Esophagus muscularis mucosa (tissue), 4 donors: ENCODE measurements at regions not wholly inside any gene's neighbourhood (a gene's known extent, or its start where the extent isn't known, plus 50 kb on each side); places are given as distances from the start of the nearest gene placed in this dataset.

Source experiments
- DNase-seq: peaks from one replicate; pipeline ENCODE4 v3.0.0-alpha.2; 2017; ENCODE audit errors: extremely low spot score
- H3K27ac ChIP-seq, 4 donors: fragments of 200-600 bp; sonication (generic); replicated peaks in 1 of 4; 1 replicate in 3 of 4; 2 replicates in 1 of 4; pipeline ENCODE4 v1.5.1; 2016 to 2019; ENCODE audit warnings: mild to moderate bottlenecking in 1 of 4
- H3K27me3 ChIP-seq, 4 donors: fragments of 200-600 bp; sonication (generic); one replicate each; pipeline versions ENCODE4 v1.5.1 to v1.6.0; 2016 to 2019
- H3K36me3 ChIP-seq, 4 donors: fragments of 200-600 bp; sonication (generic); one replicate each; pipeline ENCODE4 v1.5.1; 2016 to 2019
- H3K4me1 ChIP-seq, 4 donors: fragments of 200-600 bp; sonication (generic); one replicate each; pipeline ENCODE4 v1.5.1; 2016 to 2019
- H3K4me3 ChIP-seq, 4 donors: fragments of 200-600 bp; sonication (generic); 1 replicate in 2 of 4; 2 replicates in 2 of 4; pipeline ENCODE4 v1.5.1; 2016 to 2019; ENCODE audit warnings: mild to moderate bottlenecking in 4 of 4, moderate library complexity in 1 of 4
- H3K9me3 ChIP-seq, 4 donors: fragments of 200-600 bp; sonication (generic); 1 replicate in 3 of 4; 2 replicates in 1 of 4; pipeline ENCODE4 v1.5.1; 2016 to 2019
- EP300 ChIP-seq: sonication (generic); formaldehyde crosslinking; IDR thresholded peaks from one replicate; pipeline ENCODE4 v1.6.1; 2017; ENCODE audit warnings: antibody characterized with exemption
- POLR2A ChIP-seq: fragments of 450-650 bp; IDR thresholded peaks from one replicate; pipeline ENCODE4 v1.6.1; 2017; ENCODE audit warnings: antibody characterized with exemption, moderate library complexity, mild to moderate bottlenecking, low read depth
- POLR2AphosphoS5 ChIP-seq, 2 donors: sonication (generic); formaldehyde crosslinking; IDR thresholded peaks; one replicate each; pipeline ENCODE4 v1.6.1; 2017; ENCODE audit warnings: antibody characterized with exemption in 2 of 2
- WGBS: methylation state at CpG from one replicate; pipeline ENCODE4 v1.1.5; 2018; 5-methylcytosine and 5-hydroxymethylcytosine counted together
- intact Hi-C: fragments of 100-400 bp; cut with DNase I; formaldehyde crosslinking; loops from one replicate; pipeline ENCODE4 v1.15.1; 2023
- TF ChIP-seq, protein P1 (sequence below), 3 experiments: fragments of 200-600 bp in 2 of 3; fragments of 450-650 bp in 1 of 3; sonication (generic) in 2 of 3; IDR thresholded peaks; one replicate each; pipeline ENCODE4 v1.5.1; 2017 to 2019; ENCODE audit warnings: antibody characterized with exemption in 3 of 3, mild to moderate bottlenecking in 2 of 3, moderate library complexity in 1 of 3

DNA sequence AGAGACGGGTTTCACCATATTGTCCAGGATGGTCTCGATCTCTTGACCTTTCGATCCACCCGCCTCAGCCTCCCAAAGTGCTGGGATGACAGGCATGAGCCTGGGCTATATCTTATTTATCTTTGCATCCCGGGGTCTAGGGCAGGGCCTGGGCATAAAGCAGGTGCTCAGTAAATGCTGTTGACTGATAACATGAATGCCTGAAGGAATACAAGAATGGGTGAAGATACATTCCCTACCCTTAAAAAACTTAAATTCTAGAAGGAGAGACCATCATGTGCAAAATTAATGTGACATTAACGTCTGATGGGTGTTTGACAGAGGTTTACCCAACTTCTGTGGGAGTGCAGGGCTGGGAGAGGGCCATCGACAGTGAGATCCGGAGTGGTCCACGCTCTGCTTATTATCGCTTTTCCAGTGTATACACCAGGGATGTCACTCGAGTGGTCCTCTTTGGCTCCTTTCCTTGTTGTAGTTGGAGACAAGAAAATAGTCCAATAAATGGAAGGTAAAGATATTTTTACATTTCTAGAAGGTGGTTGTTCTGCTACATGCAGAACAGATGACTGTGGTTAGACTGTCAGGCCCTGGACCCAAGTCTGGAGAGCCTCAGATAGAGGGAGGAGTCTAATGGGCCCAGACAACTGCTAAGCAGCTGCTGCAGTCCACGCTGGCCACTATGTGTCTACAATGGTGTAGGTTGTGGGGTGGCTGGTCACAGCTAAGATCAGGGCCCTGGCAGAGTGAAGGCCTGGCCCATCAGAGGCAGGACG is 131.7 kb downstream of the MYCN start:
- H3K36me3 ChIP-seq, result no peaks in the 10 kb centered on the region
- no peaks in the 10 kb centered on the region for H3K4me1 ChIP-seq
- no peak overlapping the region for H3K4me3 ChIP-seq
- WGBS, result 85% methylated on average over 11 of the region's 13 CpGs
- DNase-seq, result no peak
- no peak for TF ChIP-seq EP300
- H3K27me3 ChIP-seq, result no peaks in the 10 kb centered on the region
- no peak overlapping the region for H3K27ac ChIP-seq
- no peaks in the 10 kb centered on the region for H3K9me3 ChIP-seq
- intact Hi-C loops, result no loop called here

DNA sequence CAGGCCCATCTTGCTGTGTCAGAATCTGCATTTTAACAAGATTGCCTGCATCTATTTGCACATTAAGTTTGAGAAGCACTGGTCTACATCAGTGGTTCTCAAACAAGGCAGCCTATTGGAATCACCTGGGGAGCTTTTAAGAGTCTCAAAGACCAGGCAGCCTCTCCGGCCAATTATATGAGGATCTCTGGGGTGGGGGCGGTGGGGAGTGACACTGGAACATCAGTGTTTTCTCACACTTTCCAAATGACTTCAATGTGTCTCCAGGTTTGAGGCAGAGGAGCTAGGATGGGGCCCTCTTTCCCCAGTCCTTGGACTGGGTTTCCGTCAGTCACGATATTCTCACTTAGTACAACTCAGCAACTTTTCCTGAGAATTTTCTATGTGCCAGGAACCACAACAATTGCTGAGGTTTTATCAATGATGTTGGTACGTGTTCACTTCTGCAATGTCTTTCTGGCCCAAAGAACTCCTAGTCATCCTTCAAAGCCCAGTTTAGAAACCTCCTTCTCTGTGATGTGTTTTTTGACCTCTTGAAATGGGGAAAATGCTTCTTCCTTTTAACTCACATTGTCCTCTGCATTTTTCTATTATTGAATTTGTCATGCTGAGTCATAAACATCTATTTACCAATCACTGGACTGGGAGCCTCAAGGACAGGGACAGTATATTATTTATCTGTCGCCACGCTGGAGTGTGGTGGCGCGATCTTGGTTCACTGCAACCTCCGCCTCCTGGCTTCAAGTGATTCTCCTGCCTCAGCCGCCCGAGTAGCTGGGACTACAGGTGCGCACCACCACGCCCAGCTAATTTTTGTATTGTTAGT is 130.9 kb downstream of the MYCN start:
- H3K4me3 ChIP-seq, result no peak overlapping the region
- DNase-seq, result no peak
- H3K36me3 ChIP-seq, result no peaks in the 10 kb centered on the region
- 96% methylated on average over 14 of the region's 14 CpGs for WGBS
- intact Hi-C loops, result no loop called here
- no peak overlapping the region for H3K27ac ChIP-seq
- no peaks in the 10 kb centered on the region for H3K9me3 ChIP-seq
- TF ChIP-seq POLR2AphosphoS5 (IDR thresholded peaks at IDR 0.05) (no peak), EP300 (no peak), POLR2A (no peak)
- TF ChIP-seq, protein P1, sequence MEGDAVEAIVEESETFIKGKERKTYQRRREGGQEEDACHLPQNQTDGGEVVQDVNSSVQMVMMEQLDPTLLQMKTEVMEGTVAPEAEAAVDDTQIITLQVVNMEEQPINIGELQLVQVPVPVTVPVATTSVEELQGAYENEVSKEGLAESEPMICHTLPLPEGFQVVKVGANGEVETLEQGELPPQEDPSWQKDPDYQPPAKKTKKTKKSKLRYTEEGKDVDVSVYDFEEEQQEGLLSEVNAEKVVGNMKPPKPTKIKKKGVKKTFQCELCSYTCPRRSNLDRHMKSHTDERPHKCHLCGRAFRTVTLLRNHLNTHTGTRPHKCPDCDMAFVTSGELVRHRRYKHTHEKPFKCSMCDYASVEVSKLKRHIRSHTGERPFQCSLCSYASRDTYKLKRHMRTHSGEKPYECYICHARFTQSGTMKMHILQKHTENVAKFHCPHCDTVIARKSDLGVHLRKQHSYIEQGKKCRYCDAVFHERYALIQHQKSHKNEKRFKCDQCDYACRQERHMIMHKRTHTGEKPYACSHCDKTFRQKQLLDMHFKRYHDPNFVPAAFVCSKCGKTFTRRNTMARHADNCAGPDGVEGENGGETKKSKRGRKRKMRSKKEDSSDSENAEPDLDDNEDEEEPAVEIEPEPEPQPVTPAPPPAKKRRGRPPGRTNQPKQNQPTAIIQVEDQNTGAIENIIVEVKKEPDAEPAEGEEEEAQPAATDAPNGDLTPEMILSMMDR (IDR thresholded peaks at IDR 0.05), result no peak
- no peaks in the 10 kb centered on the region for H3K4me1 ChIP-seq
- no peaks in the 10 kb centered on the region for H3K27me3 ChIP-seq

DNA sequence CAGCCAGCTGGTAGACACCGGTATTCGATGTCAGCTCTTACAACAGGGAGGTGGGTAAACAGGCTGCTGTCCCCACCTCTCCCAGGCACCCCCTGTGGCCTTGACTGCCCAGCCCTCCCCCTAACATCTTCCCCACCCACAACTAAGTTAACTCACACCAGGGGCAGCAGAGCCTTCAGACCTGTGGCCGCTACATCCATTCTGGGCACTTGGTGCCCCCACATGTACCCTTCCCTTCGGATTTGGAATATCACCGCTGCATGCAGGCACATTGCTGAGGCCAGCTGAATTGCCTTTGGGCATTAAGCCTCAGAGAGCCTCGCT is 130.3 kb downstream of the MYCN start:
- DNase-seq, result no peak
- Histone ChIP-seq H3K9me3 (no peaks in the 10 kb centered on the region), H3K36me3 (no peaks in the 10 kb centered on the region), H3K4me1 (no peaks in the 10 kb centered on the region), H3K4me3 (no peak overlapping the region), H3K27ac (peak overlapping the region in 1 of 4 donors; percentile 33), H3K27me3 (no peaks in the 10 kb centered on the region)
- intact Hi-C loops, result no loop called here
- no peak for TF ChIP-seq EP300
- TF ChIP-seq, protein P1 (IDR thresholded peaks at IDR 0.05), result no peak
- TF ChIP-seq POLR2A, result no peak
- no peak for TF ChIP-seq POLR2AphosphoS5 (IDR thresholded peaks at IDR 0.05)
- 49% methylated on average over 6 of the region's 6 CpGs for WGBS

DNA sequence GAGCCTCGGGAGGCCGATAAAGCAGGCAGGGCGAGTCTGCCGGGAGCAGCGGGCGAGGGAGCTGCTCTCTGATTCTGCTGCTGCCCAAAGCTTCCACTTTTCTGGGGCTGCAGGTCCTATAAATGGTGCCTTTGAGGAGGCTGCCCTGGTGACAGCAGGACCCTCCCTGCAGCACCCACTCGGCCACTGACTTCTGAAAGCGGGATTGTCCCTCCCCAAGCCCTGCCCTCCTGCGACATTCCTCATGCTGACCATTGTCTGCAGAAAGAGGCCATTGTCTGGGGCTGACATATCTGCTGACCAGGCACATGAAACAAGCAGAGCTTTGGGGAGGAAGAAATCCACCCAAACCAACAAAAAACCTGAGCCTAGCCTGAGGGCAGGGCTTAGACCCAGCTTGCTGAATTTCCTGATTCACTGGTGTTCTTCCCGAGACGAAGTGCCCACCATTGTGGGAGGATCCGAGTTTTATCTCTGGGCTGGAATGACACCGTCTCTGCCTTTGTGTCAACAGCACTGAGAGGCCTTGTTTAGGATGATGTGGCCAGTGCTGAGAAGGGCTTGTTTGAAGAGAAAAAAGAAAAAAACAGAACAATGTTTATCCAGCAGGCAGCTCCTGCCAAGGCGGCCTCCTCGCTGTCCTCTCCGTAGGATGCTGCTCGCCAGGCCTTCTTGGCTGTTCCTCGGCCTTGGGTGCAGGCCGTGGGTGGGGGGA is 129.7 kb downstream of the MYCN start:
- DNase-seq, result no peak
- H3K27ac ChIP-seq, result peak overlapping the region in 1 of 4 donors; percentile 33
- H3K4me1 ChIP-seq, result no peaks in the 10 kb centered on the region
- intact Hi-C loops, result no loop called here
- TF ChIP-seq POLR2AphosphoS5 (IDR thresholded peaks at IDR 0.05) (no peak), POLR2A (no peak), EP300 (no peak)
- TF ChIP-seq, protein P1 (IDR thresholded peaks at IDR 0.05), result no peak
- H3K4me3 ChIP-seq, result no peak overlapping the region
- no peaks in the 10 kb centered on the region for H3K27me3 ChIP-seq
- no peaks in the 10 kb centered on the region for H3K36me3 ChIP-seq
- WGBS, result 61% methylated on average over 15 of the region's 19 CpGs
- H3K9me3 ChIP-seq, result no peaks in the 10 kb centered on the region

DNA sequence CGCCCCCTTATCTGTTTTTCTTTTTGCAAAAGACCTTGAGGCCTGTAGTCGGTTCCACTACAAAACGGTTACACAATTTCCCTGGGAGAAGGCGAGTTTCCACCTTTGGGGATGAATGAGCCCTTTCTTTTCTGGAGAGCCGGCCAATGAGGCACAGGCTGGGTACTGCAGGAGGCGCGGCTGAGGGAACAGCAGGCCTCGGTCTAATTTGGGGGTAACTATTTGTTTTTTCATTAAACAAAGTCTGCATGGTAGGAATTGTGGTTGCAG is 129.2 kb downstream of the MYCN start:
- H3K27me3 ChIP-seq, result no peaks in the 10 kb centered on the region
- WGBS, result 76% methylated on average over 8 of the region's 8 CpGs
- no peak overlapping the region for H3K4me3 ChIP-seq
- H3K36me3 ChIP-seq, result no peaks in the 10 kb centered on the region
- TF ChIP-seq EP300 (no peak), POLR2AphosphoS5 (IDR thresholded peaks at IDR 0.05) (no peak), POLR2A (no peak)
- TF ChIP-seq, protein P1 (IDR thresholded peaks at IDR 0.05), result no peak
- no peak overlapping the region for H3K27ac ChIP-seq
- H3K9me3 ChIP-seq, result no peaks in the 10 kb centered on the region
- no peaks in the 10 kb centered on the region for H3K4me1 ChIP-seq
- no peak for DNase-seq
- intact Hi-C loops, result no loop called here
